Transverse colon (tissue), 4 donors: ENCODE measurements at regions not wholly inside any gene's neighbourhood (a gene's known extent, or its start where the extent isn't known, plus 50 kb on each side); places are given as distances from the start of the nearest gene placed in this dataset.

Experiments used
- DNase-seq: peaks from one replicate; pipeline ENCODE4 v3.0.0-alpha.2; 2019
- H3K27ac ChIP-seq, 4 donors: fragments of 200-600 bp; sonication (generic); 2 replicates each; pipeline ENCODE4 v1.5.1; 2016 to 2018; ENCODE audit warnings: inconsistent platforms in 4 of 4
- H3K27me3 ChIP-seq: fragments of 200-600 bp; sonication (generic); 2 replicates; pipeline ENCODE4 v1.5.1; 2017; ENCODE audit warnings: inconsistent platforms
- H3K36me3 ChIP-seq, 4 donors: fragments of 200-600 bp; sonication (generic); 2 replicates each; pipeline ENCODE4 v1.5.1; 2017 to 2019; ENCODE audit warnings: inconsistent platforms in 4 of 4
- H3K4me1 ChIP-seq, 4 donors: fragments of 200-600 bp; sonication (generic); 2 replicates each; pipeline ENCODE4 v1.5.1; 2017 to 2020; ENCODE audit warnings: inconsistent platforms in 4 of 4
- H3K4me3 ChIP-seq, 4 donors: fragments of 200-600 bp; sonication (generic); 1 replicate in 1 of 4; 2 replicates in 3 of 4; pipeline versions ENCODE4 v1.5.1 to v1.6.1; 2017 to 2019; ENCODE audit warnings: inconsistent platforms in 4 of 4
- H3K9me3 ChIP-seq, 2 donors: fragments of 200-600 bp; sonication (generic); 2 replicates each; pipeline ENCODE4 v1.5.1; 2017 to 2019; ENCODE audit warnings: inconsistent platforms in 2 of 2
- EP300 ChIP-seq: sonication (generic); formaldehyde crosslinking; IDR thresholded peaks from one replicate; pipeline ENCODE4 v1.6.1; 2017; ENCODE audit warnings: antibody characterized with exemption, low read depth
- POLR2A ChIP-seq: fragments of 450-650 bp; IDR thresholded peaks from one replicate; pipeline ENCODE4 v1.6.1; 2016; ENCODE audit warnings: antibody characterized with exemption, mild to moderate bottlenecking, moderate library complexity
- POLR2AphosphoS5 ChIP-seq, 3 donors: sonication (generic); formaldehyde crosslinking; IDR thresholded peaks; one replicate each; pipeline ENCODE4 v1.6.1; 2016; ENCODE audit warnings: antibody characterized with exemption in 3 of 3
- WGBS, 2 donors: methylation state at CpG; one replicate each; pipeline ENCODE4 v1.1.5; 2018; ENCODE audit warnings: low coverage in 1 of 2; 5-methylcytosine and 5-hydroxymethylcytosine counted together
- in situ Hi-C, 4 donors: fragments of 200-750 bp; cut with MboI; loops; one replicate each; pipeline versions ENCODE4 v1.15.0 to v1.15.1; 2017; ENCODE audit warnings: low sequenced_read_pairs in 3 of 4, low pct_ligation_motif_present in 1 of 4, low pct_unique_long_range_greater_than_20kb in 1 of 4
- intact Hi-C: fragments of 100-400 bp; cut with DNase I; formaldehyde crosslinking; loops from one replicate; pipeline ENCODE4 v1.15.1; 2023; ENCODE audit warnings: low total_unique reads
- TF ChIP-seq, protein P1 (sequence below), 5 experiments: fragments of 200-600 bp in 3 of 5; fragments of 450-650 bp in 2 of 5; sonication (generic) in 3 of 5; IDR thresholded peaks; 1 replicate in 2 of 5; 2 replicates in 3 of 5; pipeline ENCODE4 v1.5.1; 2016 to 2017; ENCODE audit warnings: antibody characterized with exemption in 5 of 5, inconsistent platforms in 3 of 5, mild to moderate bottlenecking in 2 of 5, moderate library complexity in 1 of 5

GRCh38 chr3:148023994-148024393 lies 614.8 kb downstream of the ZIC1 start:
- intact Hi-C loops, result no loop called here
- 40 to 65% methylated on average over 1 to 6 of the region's 6 CpGs for WGBS, 2 donors
- in situ Hi-C loops, result no loop called here

GRCh38 chr3:148026009-148026588 lies 616.9 kb downstream of the ZIC1 start:
- WGBS, 2 donors, result 76 to 84% methylated on average over 3 to 6 of the region's 6 CpGs
- intact Hi-C loops, result no loop called here
- Histone ChIP-seq H3K36me3 (no peaks in the 10 kb centered on the region), H3K27ac (no peak overlapping the region), H3K4me1 (no peaks in the 10 kb centered on the region), H3K27me3 (no peaks in the 10 kb centered on the region), H3K9me3 (no peaks in the 10 kb centered on the region), H3K4me3 (no peak overlapping the region)
- TF ChIP-seq POLR2AphosphoS5 (IDR thresholded peaks at IDR 0.05) (no peak), POLR2A (no peak), EP300 (no peak)
- TF ChIP-seq, protein P1, sequence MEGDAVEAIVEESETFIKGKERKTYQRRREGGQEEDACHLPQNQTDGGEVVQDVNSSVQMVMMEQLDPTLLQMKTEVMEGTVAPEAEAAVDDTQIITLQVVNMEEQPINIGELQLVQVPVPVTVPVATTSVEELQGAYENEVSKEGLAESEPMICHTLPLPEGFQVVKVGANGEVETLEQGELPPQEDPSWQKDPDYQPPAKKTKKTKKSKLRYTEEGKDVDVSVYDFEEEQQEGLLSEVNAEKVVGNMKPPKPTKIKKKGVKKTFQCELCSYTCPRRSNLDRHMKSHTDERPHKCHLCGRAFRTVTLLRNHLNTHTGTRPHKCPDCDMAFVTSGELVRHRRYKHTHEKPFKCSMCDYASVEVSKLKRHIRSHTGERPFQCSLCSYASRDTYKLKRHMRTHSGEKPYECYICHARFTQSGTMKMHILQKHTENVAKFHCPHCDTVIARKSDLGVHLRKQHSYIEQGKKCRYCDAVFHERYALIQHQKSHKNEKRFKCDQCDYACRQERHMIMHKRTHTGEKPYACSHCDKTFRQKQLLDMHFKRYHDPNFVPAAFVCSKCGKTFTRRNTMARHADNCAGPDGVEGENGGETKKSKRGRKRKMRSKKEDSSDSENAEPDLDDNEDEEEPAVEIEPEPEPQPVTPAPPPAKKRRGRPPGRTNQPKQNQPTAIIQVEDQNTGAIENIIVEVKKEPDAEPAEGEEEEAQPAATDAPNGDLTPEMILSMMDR (IDR thresholded peaks at IDR 0.05), result no peak
- in situ Hi-C loops, result no loop called here
- no peak for DNase-seq

More at GRCh38 chr3:148023994-148024393, 614.8 kb downstream of the ZIC1 start:
- DNase-seq, result no peak
- peak overlapping the region in 2 of 4 donors; percentile 14 to 32 for H3K27ac ChIP-seq
- no peaks in the 10 kb centered on the region for H3K36me3 ChIP-seq
- no peak for TF ChIP-seq POLR2A
- TF ChIP-seq, protein P1 (IDR thresholded peaks at IDR 0.05), result no peak
- TF ChIP-seq EP300, result no peak
- peak in 2 of 3 donors; percentile 27 to 36 for TF ChIP-seq POLR2AphosphoS5 (IDR thresholded peaks at IDR 0.05)
- H3K4me3 ChIP-seq, result no peak overlapping the region
- H3K9me3 ChIP-seq, result no peaks in the 10 kb centered on the region
- H3K4me1 ChIP-seq, result no peaks in the 10 kb centered on the region
- H3K27me3 ChIP-seq, result no peaks in the 10 kb centered on the region

- no peak for TF ChIP-seq POLR2AphosphoS5 (IDR thresholded peaks at IDR 0.05)
- TF ChIP-seq EP300, result no peak
- TF ChIP-seq POLR2A, result no peak
- 85 to 86% methylated on average over 2 of the region's 2 CpGs for WGBS, 2 donors
These were observed 621.8 kb downstream of the ZIC1 start for GRCh38 chr3:148030975-148031374.

DNA sequence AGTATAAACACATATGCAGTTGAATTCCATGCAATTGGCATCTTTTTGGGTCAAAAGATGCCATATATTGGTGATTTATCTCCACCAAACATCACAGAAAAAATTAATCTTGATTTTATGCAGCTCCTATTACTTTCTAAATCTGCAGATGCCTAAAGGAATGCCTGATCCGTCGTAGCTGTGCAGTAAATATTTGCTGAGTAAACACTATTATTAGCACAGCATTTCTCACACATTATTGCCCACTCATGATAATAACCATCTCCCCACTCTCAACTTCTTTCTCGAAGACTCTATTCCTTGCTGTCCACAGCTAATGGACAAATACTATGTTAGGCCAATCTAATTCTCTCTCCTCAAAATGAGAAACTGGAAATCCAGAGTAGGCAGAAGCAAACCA lies 625.2 kb downstream of the ZIC1 start:
- intact Hi-C loops, result no loop called here
- TF ChIP-seq EP300 (no peak), POLR2A (no peak), POLR2AphosphoS5 (IDR thresholded peaks at IDR 0.05) (no peak)
- TF ChIP-seq, protein P1 (IDR thresholded peaks at IDR 0.05), result no peak
- Histone ChIP-seq H3K4me1 (no peaks in the 10 kb centered on the region), H3K27ac (no peak overlapping the region), H3K4me3 (no peak overlapping the region), H3K27me3 (no peaks in the 10 kb centered on the region), H3K36me3 (no peaks in the 10 kb centered on the region), H3K9me3 (no peaks in the 10 kb centered on the region)
- 40% methylated on average over 3 of the region's 3 CpGs for WGBS, 2 donors
- in situ Hi-C loops, result no loop called here
- no peak for DNase-seq

More at GRCh38 chr3:148030975-148031374, 621.8 kb downstream of the ZIC1 start:
- Histone ChIP-seq H3K27me3 (no peaks in the 10 kb centered on the region), H3K9me3 (no peaks in the 10 kb centered on the region), H3K4me1 (no peaks in the 10 kb centered on the region), H3K36me3 (no peaks in the 10 kb centered on the region), H3K4me3 (no peak overlapping the region), H3K27ac (no peak overlapping the region)
- intact Hi-C loops, result no loop called here
- no peak for DNase-seq
- in situ Hi-C loops, result no loop called here
